HCT116 (cell line): ENCODE measurements at regions not wholly inside any gene's neighbourhood (a gene's known extent, or its start where the extent isn't known, plus 50 kb on each side); places are given as distances from the start of the nearest gene placed in this dataset.

Experiments
- EZH2 ChIP-seq: fragments of 200-600 bp; sonication (generic); IDR thresholded peaks from 2 replicates; pipeline ENCODE4 v1.6.1; 2017; ENCODE audit warnings: antibody characterized with exemption, mixed run types
- TF ChIP-seq, protein P1 (sequence below), 3 experiments: fragments of 200-600 bp in 1 of 3; sonication (generic) in 1 of 3; IDR thresholded peaks in 2 of 3; conservative IDR thresholded peaks in 1 of 3; 2 replicates each; pipeline ENCODE4 v1.5.1; 2012 to 2017; ENCODE audit warnings: low read depth in 2 of 3, low read length in 2 of 3, antibody characterized with exemption in 1 of 3, borderline replicate concordance in 1 of 3, control low read depth in 1 of 3, mild to moderate bottlenecking in 1 of 3, mixed read lengths in 1 of 3, mixed run types in 1 of 3, moderate library complexity in 1 of 3; ENCODE audit not compliant: insufficient read depth in 1 of 3

DNA sequence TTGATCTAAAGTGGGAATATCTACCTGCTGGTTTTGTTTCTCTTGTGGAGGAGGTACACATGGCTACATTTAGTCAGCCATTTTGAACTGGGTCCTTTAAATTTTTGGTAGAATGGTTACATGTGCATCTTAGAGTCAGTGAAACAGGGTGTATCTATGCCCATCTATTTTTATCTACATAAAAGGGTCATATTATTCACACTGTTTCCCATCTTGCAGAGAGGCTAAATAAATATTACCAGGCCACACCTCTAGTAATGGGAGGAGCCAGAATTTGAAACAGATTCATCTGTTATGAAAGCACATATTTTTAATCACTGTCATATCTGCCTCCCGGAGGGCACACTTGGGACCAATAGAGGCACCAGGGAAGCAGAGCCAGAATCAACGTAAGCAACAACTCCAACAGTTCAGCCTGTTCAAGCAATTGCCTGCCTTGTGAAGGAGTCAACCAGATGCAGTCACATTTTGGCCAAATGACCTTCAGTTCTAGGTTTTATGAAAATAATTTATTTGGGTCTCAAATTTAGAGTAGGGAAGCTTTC, 376.8 kb downstream of the TSN start:
- TF ChIP-seq, protein P1, sequence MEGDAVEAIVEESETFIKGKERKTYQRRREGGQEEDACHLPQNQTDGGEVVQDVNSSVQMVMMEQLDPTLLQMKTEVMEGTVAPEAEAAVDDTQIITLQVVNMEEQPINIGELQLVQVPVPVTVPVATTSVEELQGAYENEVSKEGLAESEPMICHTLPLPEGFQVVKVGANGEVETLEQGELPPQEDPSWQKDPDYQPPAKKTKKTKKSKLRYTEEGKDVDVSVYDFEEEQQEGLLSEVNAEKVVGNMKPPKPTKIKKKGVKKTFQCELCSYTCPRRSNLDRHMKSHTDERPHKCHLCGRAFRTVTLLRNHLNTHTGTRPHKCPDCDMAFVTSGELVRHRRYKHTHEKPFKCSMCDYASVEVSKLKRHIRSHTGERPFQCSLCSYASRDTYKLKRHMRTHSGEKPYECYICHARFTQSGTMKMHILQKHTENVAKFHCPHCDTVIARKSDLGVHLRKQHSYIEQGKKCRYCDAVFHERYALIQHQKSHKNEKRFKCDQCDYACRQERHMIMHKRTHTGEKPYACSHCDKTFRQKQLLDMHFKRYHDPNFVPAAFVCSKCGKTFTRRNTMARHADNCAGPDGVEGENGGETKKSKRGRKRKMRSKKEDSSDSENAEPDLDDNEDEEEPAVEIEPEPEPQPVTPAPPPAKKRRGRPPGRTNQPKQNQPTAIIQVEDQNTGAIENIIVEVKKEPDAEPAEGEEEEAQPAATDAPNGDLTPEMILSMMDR (IDR thresholded peaks at IDR 0.05 in 2 of 3, conservative IDR thresholded peaks at IDR 0.05 in 1 of 3; ENCODE audit: borderline replicate concordance in 1 of 3, insufficient read depth in 1 of 3, low read depth in 2 of 3, low read length in 2 of 3) = no peak
- TF ChIP-seq EZH2 = no peak
